ENCODE measurements at regions not wholly inside any gene's neighbourhood (a gene's known extent, or its start where the extent isn't known, plus 50 kb on each side); places are given as distances from the start of the nearest gene placed in this dataset.

GRCh38 chr4:123708902-123709301 is 312.3 kb downstream of the SPRY1 start:
- H3K27me3 ChIP-seq = no peaks in the 10 kb centered on the region
- DNase-seq = no peak
- no peak for TF ChIP-seq POLR2A (IDR thresholded peaks at IDR 0.05)
- TF ChIP-seq CTCF (IDR thresholded peaks at IDR 0.05) = no peak
- no peaks in the 10 kb centered on the region for H3K36me3 ChIP-seq
- H3K4me3 ChIP-seq = no peak overlapping the region
- H3K9me3 ChIP-seq = peaks cover 0 to 5% (median 0%) of the 10 kb centered on the region in 4 donors
- H3K4me1 ChIP-seq = no peaks in the 10 kb centered on the region
- no peak overlapping the region for H3K27ac ChIP-seq

- TF ChIP-seq POLR2A (IDR thresholded peaks at IDR 0.05) (no peak), CTCF (IDR thresholded peaks at IDR 0.05) (no peak)
- Histone ChIP-seq H3K4me1 (no peaks in the 10 kb centered on the region), H3K36me3 (no peaks in the 10 kb centered on the region), H3K27ac (no peak overlapping the region), H3K4me3 (no peak overlapping the region), H3K27me3 (no peaks in the 10 kb centered on the region), H3K9me3 (peaks cover 0 to 5% (median 0%) of the 10 kb centered on the region in 4 donors)
- peak in 2 of 3 donors; percentile 65 for DNase-seq
These were observed 312.7 kb downstream of the SPRY1 start for GRCh38 chr4:123709336-123709735.

GRCh38 chr4:123731035-123731434 is 334.4 kb downstream of the SPRY1 start:
- no peak overlapping the region for H3K27ac ChIP-seq
- no peak for DNase-seq

GRCh38 chr4:123737156-123737555 is 340.6 kb downstream of the SPRY1 start:
- DNase-seq = no peak
- H3K27ac ChIP-seq = no peak overlapping the region
- no peaks in the 10 kb centered on the region for H3K9me3 ChIP-seq
- H3K4me1 ChIP-seq = no peaks in the 10 kb centered on the region
- no peaks in the 10 kb centered on the region for H3K36me3 ChIP-seq
- TF ChIP-seq POLR2A (IDR thresholded peaks at IDR 0.05) (no peak), CTCF (IDR thresholded peaks at IDR 0.05) (no peak)
- H3K4me3 ChIP-seq = no peak overlapping the region
- H3K27me3 ChIP-seq = no peaks in the 10 kb centered on the region

More at GRCh38 chr4:123731035-123731434, 334.4 kb downstream of the SPRY1 start:
- H3K9me3 ChIP-seq = no peaks in the 10 kb centered on the region
- no peaks in the 10 kb centered on the region for H3K4me1 ChIP-seq
- no peaks in the 10 kb centered on the region for H3K36me3 ChIP-seq
- H3K4me3 ChIP-seq = no peak overlapping the region
- TF ChIP-seq CTCF (IDR thresholded peaks at IDR 0.05) = no peak
- no peak for TF ChIP-seq POLR2A (IDR thresholded peaks at IDR 0.05)
- H3K27me3 ChIP-seq = no peaks in the 10 kb centered on the region

- no peaks in the 10 kb centered on the region for H3K36me3 ChIP-seq
- H3K27ac ChIP-seq = no peak overlapping the region
- H3K4me3 ChIP-seq = no peak overlapping the region
- H3K27me3 ChIP-seq = no peaks in the 10 kb centered on the region
- no peak for DNase-seq
- no peaks in the 10 kb centered on the region for H3K9me3 ChIP-seq
- TF ChIP-seq POLR2A (IDR thresholded peaks at IDR 0.05) (no peak), CTCF (IDR thresholded peaks at IDR 0.05) (no peak)
- H3K4me1 ChIP-seq = no peaks in the 10 kb centered on the region
These were observed 343.2 kb downstream of the SPRY1 start for GRCh38 chr4:123739806-123740205.

- Histone ChIP-seq H3K4me1 (no peaks in the 10 kb centered on the region), H3K9me3 (no peaks in the 10 kb centered on the region), H3K4me3 (no peak overlapping the region), H3K36me3 (no peaks in the 10 kb centered on the region), H3K27ac (no peak overlapping the region), H3K27me3 (no peaks in the 10 kb centered on the region)
- TF ChIP-seq CTCF (IDR thresholded peaks at IDR 0.05) = no peak
- TF ChIP-seq POLR2A (IDR thresholded peaks at IDR 0.05) = no peak
- no peak for DNase-seq
These were observed 343.6 kb downstream of the SPRY1 start for GRCh38 chr4:123740236-123740635.
